Hepatocyte (in vitro differentiated cells): ENCODE measurements at regions not wholly inside any gene's neighbourhood (a gene's known extent, or its start where the extent isn't known, plus 50 kb on each side); places are given as distances from the start of the nearest gene placed in this dataset.

Experiments
- DNase-seq: peaks from one replicate; pipeline ENCODE4 v3.0.0-alpha.2; 2016; ENCODE audit warnings: low spot score
- H2AFZ ChIP-seq: fragments of 200-600 bp; sonication (generic); 2 replicates; pipeline ENCODE4 v1.6.0; 2016; ENCODE audit warnings: antibody characterized with exemption, mild to moderate bottlenecking
- H3K27ac ChIP-seq: fragments of 200-600 bp; sonication (generic); 2 replicates; pipeline ENCODE4 v1.5.1; 2016; ENCODE audit warnings: mild to moderate bottlenecking
- H3K27me3 ChIP-seq: fragments of 200-600 bp; sonication (generic); 2 replicates; pipeline ENCODE4 v1.6.1; 2016
- H3K36me3 ChIP-seq: fragments of 200-600 bp; sonication (generic); replicated peaks from 2 replicates; pipeline ENCODE4 v1.5.1; 2016; ENCODE audit warnings: low read depth; ENCODE audit not compliant: insufficient read depth
- H3K4me1 ChIP-seq: fragments of 200-600 bp; sonication (generic); 2 replicates; pipeline ENCODE4 v1.5.1; 2016; ENCODE audit warnings: mild to moderate bottlenecking, moderate library complexity; ENCODE audit not compliant: insufficient read depth
- H3K4me2 ChIP-seq: fragments of 200-600 bp; sonication (generic); 2 replicates; pipeline ENCODE4 v1.6.0; 2016
- H3K4me3 ChIP-seq: fragments of 200-600 bp; sonication (generic); 2 replicates; pipeline ENCODE4 v1.5.1; 2016; ENCODE audit warnings: mild to moderate bottlenecking
- H3K79me2 ChIP-seq: fragments of 200-600 bp; sonication (generic); 2 replicates; pipeline ENCODE4 v1.6.0; 2017; ENCODE audit warnings: mild to moderate bottlenecking
- H3K9me2 ChIP-seq: fragments of 200-600 bp; sonication (generic); replicated peaks from 2 replicates; pipeline ENCODE4 v1.6.0; 2017; ENCODE audit warnings: mild to moderate bottlenecking; ENCODE audit not compliant: insufficient read depth
- H3K9me3 ChIP-seq: fragments of 200-600 bp; sonication (generic); 2 replicates; pipeline ENCODE4 v1.5.1; 2016; ENCODE audit warnings: low read depth, mild to moderate bottlenecking
- H4K20me1 ChIP-seq: fragments of 200-600 bp; sonication (generic); 2 replicates; pipeline ENCODE4 v1.6.0; 2016; ENCODE audit warnings: mild to moderate bottlenecking; ENCODE audit not compliant: insufficient read depth, poor library complexity, severe bottlenecking
- EZH2 ChIP-seq: fragments of 200-600 bp; sonication (generic); IDR thresholded peaks from 2 replicates; pipeline ENCODE4 v1.6.1; 2016; ENCODE audit warnings: antibody characterized with exemption, mild to moderate bottlenecking, borderline replicate concordance
- EZH2phosphoT487 ChIP-seq: fragments of 200-600 bp; sonication (generic); IDR thresholded peaks from one replicate; pipeline ENCODE4 v1.6.1; 2018; ENCODE audit warnings: antibody characterized with exemption, mild to moderate bottlenecking, low read depth, moderate library complexity; ENCODE audit not compliant: unreplicated experiment, severe bottlenecking
- WGBS: methylation state at CpG from one replicate; pipeline ENCODE4 v1.1.6; 2016; ENCODE audit warnings: low lambda C conversion rate; ENCODE audit errors: missing lambda C conversion rate; 5-methylcytosine and 5-hydroxymethylcytosine counted together
- TF ChIP-seq, protein P1 (sequence below): fragments of 200-600 bp; sonication (generic); IDR thresholded peaks from 2 replicates; pipeline ENCODE4 v1.5.1; 2016; ENCODE audit warnings: antibody characterized with exemption, mild to moderate bottlenecking; ENCODE audit not compliant: poor library complexity

DNA sequence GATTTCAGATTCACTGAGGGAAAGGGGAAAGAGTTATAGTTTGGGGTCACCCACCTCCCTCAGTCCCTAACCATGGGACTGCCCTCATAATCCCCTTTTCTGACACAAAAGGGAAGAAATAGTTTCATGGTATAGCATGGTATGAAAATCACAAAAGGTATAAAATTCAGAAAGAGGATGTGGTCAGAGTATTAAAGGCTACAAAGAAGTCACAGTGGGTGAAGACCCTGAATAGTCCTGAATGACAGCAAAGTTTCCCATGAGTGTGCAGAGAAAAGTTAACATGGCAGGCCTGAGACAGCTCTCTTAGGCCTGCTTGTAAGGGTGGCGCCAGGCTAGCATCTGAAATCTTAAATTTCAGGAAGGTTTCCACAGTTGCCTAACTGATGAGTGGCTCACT lies 290.6 kb upstream of the ZNF608 start:
- H2AFZ ChIP-seq = no peak overlapping the region
- no peak overlapping the region for H3K4me2 ChIP-seq
- H3K4me1 ChIP-seq = peaks cover 9% of the 10 kb centered on the region
- no peaks in the 10 kb centered on the region for H3K27me3 ChIP-seq
- H3K9me2 ChIP-seq = no peaks in the 10 kb centered on the region
- no peak overlapping the region for H3K4me3 ChIP-seq
- no peaks in the 10 kb centered on the region for H3K79me2 ChIP-seq
- no peaks in the 10 kb centered on the region for H4K20me1 ChIP-seq
- DNase-seq = no peak
- H3K9me3 ChIP-seq = no peaks in the 10 kb centered on the region
- H3K36me3 ChIP-seq = no peaks in the 10 kb centered on the region
- 100% methylated on average over 1 of the region's 1 CpG for WGBS
- no peak overlapping the region for H3K27ac ChIP-seq
- TF ChIP-seq, protein P1, sequence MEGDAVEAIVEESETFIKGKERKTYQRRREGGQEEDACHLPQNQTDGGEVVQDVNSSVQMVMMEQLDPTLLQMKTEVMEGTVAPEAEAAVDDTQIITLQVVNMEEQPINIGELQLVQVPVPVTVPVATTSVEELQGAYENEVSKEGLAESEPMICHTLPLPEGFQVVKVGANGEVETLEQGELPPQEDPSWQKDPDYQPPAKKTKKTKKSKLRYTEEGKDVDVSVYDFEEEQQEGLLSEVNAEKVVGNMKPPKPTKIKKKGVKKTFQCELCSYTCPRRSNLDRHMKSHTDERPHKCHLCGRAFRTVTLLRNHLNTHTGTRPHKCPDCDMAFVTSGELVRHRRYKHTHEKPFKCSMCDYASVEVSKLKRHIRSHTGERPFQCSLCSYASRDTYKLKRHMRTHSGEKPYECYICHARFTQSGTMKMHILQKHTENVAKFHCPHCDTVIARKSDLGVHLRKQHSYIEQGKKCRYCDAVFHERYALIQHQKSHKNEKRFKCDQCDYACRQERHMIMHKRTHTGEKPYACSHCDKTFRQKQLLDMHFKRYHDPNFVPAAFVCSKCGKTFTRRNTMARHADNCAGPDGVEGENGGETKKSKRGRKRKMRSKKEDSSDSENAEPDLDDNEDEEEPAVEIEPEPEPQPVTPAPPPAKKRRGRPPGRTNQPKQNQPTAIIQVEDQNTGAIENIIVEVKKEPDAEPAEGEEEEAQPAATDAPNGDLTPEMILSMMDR = no peak
- TF ChIP-seq EZH2phosphoT487 (no peak), EZH2 (no peak)

DNA sequence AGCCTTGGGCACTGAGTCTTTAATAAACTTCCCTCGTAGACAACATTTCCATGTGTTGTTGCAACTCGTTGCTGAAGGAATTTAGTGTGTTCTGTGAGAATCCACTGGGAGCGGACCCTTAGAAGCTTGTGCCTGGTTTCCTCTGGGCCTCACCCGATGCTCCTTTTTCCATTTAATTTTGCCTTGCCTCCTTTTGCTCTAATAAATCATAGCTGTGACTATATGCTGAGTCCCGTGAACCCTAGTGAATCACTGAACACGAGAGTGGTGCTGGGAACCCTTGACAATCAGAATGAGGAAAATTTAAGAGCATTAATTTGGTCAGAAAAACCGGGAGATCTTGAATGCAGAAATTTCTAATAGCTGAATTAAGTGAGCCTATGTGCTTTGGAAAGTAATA lies 291.1 kb upstream of the ZNF608 start:
- Histone ChIP-seq H3K36me3 (no peaks in the 10 kb centered on the region), H3K4me1 (peaks cover 9% of the 10 kb centered on the region), H4K20me1 (no peaks in the 10 kb centered on the region), H3K27me3 (no peaks in the 10 kb centered on the region), H3K79me2 (no peaks in the 10 kb centered on the region), H2AFZ (no peak overlapping the region), H3K9me2 (no peaks in the 10 kb centered on the region), H3K27ac (no peak overlapping the region), H3K4me2 (no peak overlapping the region), H3K9me3 (no peaks in the 10 kb centered on the region), H3K4me3 (no peak overlapping the region)
- 90% methylated on average over 7 of the region's 7 CpGs for WGBS
- DNase-seq = no peak
- TF ChIP-seq, protein P1 = no peak
- no peak for TF ChIP-seq EZH2
- TF ChIP-seq EZH2phosphoT487 = no peak

DNA sequence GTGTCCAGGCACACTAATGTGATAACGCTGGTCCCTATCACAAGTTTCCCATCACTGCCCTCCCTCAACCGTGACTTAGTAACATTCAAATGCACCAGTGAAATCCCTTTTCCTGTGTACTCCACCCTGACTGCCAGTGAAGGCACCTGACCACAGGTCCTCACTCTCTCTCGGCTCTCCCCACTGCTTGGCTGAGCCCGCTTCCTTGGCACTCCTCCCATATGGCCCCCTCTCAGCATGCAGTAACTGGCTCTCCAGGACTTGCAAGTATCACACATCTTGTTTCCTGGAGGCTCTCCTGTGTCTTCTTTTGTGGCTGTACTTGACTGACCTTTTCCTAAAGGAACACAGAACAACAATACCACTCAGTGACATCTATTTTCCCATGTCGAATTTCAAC lies 292.0 kb upstream of the ZNF608 start:
- Histone ChIP-seq H2AFZ (no peak overlapping the region), H3K36me3 (no peaks in the 10 kb centered on the region), H3K9me3 (no peaks in the 10 kb centered on the region), H3K27ac (no peak overlapping the region), H3K9me2 (no peaks in the 10 kb centered on the region), H3K4me1 (peaks cover 11% of the 10 kb centered on the region), H3K79me2 (no peaks in the 10 kb centered on the region), H3K4me2 (no peak overlapping the region), H4K20me1 (no peaks in the 10 kb centered on the region), H3K27me3 (no peaks in the 10 kb centered on the region), H3K4me3 (no peak overlapping the region)
- WGBS = 93% methylated on average over 5 of the region's 5 CpGs
- no peak for DNase-seq
- TF ChIP-seq EZH2 (no peak), EZH2phosphoT487 (no peak)
- TF ChIP-seq, protein P1 = no peak

DNA sequence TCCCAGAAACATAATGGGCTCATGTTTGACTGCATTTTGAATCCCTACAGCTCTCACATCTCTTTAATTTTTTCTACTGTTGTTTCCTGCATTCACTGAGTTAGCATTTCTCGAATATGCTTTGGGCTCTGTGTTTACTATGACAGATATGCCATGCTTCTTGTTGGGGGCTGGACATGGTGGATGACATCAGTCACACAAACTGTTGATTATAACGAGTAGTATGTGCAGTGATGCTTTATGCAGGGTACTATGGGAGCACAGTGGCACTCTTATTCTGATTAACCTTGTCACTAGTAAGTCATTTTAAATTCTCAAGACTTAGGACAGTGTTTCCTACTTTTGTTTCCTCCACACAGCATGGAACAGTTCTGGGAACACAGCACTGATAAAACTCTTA lies 295.4 kb upstream of the ZNF608 start:
- Histone ChIP-seq H3K27me3 (no peaks in the 10 kb centered on the region), H3K9me2 (no peaks in the 10 kb centered on the region), H3K4me2 (no peak overlapping the region), H3K79me2 (no peaks in the 10 kb centered on the region), H3K27ac (no peak overlapping the region), H4K20me1 (no peaks in the 10 kb centered on the region), H2AFZ (no peak overlapping the region), H3K4me1 (peaks cover 18% of the 10 kb centered on the region), H3K4me3 (no peak overlapping the region), H3K9me3 (no peaks in the 10 kb centered on the region), H3K36me3 (no peaks in the 10 kb centered on the region)
- WGBS = 50% methylated on average over 2 of the region's 2 CpGs
- DNase-seq = no peak
- TF ChIP-seq, protein P1 = no peak
- TF ChIP-seq EZH2 = no peak
- no peak for TF ChIP-seq EZH2phosphoT487
